ENCODE measurements at regions not wholly inside any gene's neighbourhood (a gene's known extent, or its start where the extent isn't known, plus 50 kb on each side); places are given as distances from the start of the nearest gene placed in this dataset.

- TF ChIP-seq GATA2 (IDR thresholded peaks at IDR 0.05; ENCODE audit: low read depth, low read length) (no peak), GATA3 (IDR thresholded peaks at IDR 0.05; ENCODE audit: low read depth, low read length) (no peak)
Observed at GRCh38 chr5:152205804-152206203, 199.3 kb downstream of the NMUR2 start.

All from SH-SY5Y (cell line).